ENCODE measurements at regions not wholly inside any gene's neighbourhood (a gene's known extent, or its start where the extent isn't known, plus 50 kb on each side); places are given as distances from the start of the nearest gene placed in this dataset.
"Not testable (repeated sequence)": the region's sequence is repeated elsewhere in the genome, so short reads cannot be mapped to it uniquely, and the experiment has no call there.

DNA sequence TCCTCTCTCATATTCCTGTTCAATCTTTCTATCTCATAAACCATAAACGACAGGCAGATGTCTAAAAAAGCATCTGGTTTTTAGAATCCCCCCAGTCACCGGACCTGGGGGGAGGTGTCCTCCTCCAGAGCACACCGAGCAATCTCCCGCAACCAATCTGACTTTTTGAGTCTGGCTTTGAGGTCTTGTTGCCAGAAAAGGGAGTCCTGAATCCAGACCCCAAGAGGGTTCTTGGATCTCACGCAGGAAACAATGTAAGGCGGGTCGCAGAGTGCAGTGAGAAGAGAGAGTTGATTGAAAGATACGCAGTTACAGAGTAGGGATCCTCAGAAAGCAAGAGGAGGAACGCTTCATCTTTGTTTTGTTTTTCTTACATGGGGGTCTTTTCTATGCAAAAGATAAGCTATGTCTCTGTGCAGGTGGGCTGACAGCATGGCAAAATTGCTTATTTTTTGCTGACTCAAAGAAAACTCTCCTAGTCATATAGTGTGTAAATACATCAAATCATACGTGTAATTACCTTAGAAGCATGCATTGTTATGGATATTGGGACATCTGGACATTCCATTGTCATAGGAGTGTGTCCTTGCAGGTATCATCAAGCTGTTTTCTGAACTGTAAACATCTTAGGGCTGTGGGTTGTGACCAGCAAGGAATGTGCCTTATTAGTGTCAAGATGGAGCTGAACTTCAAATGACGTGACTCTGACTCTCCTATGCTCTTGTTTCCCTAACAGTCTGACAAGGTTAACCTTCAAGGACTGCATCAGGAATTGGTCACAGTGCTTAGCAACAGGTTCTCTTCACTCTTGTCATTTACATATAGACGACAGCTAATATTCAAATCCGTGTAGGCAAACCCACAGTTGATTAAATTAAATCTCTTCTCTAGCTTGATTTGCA lies 159.3 kb upstream of the DAPK1 start:
- no peak for DNase-seq

DNA sequence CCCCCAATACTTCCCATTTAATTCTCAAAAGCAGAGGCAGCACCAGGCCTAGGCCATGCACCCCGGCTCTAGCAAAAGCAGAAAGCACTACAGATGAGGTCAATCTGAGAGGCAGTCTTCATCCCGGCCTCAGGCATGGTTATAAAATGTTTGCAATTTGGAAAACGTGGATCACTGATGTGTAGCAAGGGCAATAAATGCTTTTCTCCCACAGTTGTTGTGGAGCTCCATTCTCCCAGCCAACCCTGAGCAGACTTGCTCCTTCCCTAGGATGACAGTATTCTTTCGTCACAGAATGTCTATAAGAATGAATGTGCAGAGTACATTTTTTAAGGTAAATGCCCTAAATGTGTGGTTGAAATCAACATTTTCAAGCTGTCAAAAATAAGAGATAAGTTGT lies 157.3 kb upstream of the DAPK1 start:
- DNase-seq, result no peak

DNA sequence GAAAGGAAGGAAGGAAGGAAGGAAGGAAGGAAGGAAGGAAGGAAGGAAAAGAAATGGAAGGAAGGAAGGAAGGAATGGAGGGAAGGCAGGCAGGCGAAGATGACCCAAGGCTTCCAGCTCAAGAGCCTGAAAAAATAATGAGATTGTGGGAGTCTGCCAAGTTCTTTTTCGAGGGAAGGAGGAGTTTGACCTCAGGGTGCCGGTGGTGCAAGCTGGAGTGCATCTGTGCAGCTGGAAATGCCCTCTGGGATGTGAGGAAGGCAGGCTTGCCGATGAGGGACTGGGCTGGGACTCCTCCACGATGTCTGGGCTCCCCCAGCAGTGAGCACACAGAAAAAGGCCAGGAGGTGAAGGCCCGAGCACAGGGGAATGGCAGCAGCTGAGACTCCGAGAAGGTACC lies 154.9 kb upstream of the DAPK1 start:
- no peak for DNase-seq

DNA sequence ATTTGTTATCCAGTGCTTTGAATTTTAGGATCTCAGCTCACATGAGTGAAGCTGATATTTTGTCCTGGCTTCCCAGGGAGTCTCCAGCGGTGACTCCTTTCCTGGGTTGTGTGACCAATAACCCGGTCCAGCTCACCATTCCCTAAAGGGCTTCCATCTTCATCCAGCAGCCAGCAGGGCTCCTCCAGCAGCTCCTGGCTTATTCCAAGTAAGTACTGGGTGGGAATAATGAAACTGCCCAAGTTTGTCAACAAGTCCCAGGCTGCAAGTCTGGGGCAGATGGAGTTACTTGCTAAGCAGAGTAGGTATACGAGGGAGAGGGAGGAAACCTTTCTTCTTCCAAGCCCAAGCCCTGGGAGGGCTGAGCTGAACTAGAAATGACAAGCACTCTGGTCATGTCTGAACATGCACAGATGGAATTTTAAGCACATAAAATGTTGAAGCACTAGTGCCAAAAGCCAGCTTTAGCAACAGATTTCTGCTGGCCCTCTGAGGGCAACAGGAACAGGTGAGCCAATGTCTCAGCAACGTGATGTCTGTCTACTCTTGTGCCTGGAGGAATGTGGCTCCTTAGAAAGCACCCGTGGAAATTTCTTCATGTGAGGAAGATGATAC lies 153.7 kb upstream of the DAPK1 start:
- DNase-seq, result peak; percentile 43

DNA sequence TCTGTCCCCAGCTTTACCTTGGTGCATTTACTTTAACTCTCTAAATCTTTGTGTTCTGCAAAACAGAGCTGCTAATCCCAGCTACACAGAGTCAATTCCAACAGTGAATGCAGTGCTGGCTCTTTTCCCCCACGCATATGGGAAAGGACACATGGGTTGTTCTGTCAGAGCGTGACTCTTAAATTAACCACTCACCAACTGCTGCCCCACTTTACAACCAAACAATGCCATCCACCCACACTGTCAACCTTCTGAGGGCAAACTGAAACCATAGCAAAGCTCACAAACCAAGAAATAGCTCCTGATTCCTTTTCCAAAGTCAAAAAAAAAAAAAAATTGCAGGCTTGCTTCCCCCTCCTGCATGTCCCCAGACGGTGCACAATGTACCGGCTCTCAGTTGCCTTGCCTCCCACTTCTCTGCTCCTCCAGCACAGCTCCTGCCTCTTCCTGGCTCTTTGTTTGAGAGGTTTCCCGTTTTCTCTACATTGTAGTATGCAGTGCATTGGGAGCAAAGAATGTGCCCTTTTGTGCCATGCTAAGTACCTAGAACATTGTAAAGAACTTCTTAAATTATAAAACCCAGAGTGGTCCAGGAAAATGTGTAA lies 151.5 kb upstream of the DAPK1 start:
- DNase-seq, result no peak

DNA sequence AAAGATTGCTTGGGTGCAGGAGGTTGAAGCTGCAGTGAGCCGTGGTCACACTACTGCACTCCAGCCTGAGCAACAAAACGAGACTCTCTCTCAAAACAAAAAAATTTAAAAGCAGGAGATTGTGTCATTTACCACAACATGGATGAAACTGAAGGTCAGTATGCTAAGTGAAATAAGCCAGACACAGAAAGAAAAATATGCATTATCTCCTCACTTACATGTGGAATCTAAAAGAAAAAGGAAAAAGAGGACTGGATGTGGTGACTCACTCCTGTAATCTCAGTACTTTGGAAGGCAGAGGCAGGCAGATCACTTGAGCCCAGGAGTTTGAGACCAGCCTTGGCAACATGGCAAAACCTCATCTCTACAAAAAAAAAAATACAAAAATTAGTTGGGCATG lies 146.8 kb upstream of the DAPK1 start:
- DNase-seq, result no peak

DNA sequence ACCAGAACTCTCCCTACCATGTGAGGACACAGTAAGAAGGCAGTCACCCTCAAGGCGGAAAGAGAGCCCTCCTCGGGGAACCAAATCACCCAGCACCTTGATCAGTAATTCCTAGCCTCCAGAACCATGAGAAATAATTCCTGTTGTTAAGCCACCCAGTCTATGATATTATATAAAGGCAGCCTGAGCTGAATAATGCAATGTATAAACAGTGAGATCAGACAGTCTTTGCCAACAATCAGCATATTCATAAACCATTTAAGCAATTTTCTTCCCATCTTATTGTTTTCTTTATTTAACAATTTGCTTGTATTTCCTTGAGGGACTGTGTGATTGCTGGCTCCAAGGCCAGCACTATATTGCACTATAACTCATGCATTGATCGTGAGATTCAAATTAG lies 144.4 kb upstream of the DAPK1 start:
- no peak for DNase-seq

DNA sequence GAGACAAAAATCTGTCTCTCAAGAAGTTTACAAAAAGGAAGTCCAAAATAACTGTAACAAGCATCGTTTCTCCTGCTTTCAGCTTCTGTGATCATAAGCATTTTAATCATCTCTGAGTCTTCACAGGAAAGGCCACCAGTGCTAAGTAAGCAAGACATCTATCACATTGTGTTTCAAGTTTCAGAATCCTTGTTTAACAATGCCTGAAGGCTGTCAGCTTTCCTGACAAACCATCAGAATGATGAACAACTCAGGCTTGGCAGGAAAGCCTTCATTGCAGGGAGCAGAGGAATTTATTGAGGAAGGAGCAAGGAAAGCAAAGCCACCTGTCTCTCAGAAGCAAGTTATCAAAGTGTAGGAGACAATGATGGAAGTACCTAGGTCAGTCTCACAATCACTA lies 143.5 kb upstream of the DAPK1 start:
- DNase-seq, result no peak

DNA sequence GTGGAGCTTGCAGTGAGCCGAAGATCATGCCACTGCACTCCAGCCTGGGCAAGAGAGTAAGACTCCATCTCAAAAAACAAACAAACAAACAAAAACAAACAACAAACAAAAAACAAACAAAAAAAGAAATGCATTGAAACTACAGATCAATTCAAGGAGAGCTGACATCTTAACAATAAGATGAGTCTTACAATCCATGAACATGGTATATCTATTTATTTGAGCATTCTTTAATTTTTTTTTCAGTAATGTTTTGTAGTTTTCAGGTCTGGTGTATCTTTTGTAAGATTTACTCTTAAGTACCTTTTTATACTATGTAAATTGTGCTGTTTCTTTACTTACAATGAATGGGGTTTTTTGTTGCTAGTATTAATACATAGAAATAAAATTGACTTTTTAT lies 140.1 kb upstream of the DAPK1 start:
- DNase-seq, result no peak

DNA sequence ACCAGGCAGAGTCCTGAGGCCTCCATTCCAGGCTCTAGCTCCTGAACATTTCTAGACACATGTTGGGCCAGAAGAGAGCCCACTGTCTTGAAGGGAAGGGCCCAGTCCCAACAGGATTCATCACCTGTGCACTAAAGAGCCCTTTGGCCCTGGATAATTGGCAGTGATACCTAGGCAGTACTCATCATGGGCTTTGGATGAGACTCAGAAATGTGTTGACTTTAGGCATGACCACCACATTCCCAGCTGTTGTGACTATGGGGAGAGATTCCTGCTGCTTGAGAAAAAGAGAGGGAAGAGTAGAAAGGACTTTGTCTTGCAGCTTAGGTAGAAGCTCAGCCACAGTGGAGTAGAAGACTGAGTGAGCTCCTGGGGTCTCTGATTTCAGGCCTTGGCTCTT lies 138.4 kb upstream of the DAPK1 start:
- no peak for DNase-seq

DNA sequence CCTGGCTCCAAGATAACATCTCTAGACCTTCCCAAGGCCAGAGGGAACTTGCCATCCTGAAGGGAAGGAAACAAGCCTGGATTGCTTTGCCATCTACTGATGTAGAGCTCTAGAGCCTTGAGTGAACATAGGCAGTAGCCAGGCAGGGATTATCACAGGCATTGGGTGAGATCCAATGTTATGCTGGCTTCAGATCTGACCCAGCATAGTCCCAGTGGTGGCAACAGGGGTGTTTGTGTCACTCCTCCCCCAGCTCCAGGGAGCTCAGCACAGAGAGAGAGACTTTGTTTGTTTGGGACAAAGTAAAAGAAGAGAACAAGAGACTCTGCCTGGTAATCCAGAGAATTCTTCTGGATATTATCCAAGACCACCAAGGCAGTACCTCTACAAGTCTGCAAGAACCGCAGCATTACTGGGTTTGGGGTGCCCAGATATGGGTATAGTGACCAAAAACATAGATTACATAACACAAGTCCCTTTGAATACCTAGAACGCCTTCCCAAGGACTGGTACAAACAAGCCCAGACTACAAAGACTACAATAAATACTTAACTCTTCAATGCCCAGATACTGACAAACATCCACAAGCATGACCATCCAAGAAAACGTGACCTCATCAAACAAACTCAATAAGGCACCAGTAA lies 137.6 kb upstream of the DAPK1 start:
- no peak for DNase-seq

DNA sequence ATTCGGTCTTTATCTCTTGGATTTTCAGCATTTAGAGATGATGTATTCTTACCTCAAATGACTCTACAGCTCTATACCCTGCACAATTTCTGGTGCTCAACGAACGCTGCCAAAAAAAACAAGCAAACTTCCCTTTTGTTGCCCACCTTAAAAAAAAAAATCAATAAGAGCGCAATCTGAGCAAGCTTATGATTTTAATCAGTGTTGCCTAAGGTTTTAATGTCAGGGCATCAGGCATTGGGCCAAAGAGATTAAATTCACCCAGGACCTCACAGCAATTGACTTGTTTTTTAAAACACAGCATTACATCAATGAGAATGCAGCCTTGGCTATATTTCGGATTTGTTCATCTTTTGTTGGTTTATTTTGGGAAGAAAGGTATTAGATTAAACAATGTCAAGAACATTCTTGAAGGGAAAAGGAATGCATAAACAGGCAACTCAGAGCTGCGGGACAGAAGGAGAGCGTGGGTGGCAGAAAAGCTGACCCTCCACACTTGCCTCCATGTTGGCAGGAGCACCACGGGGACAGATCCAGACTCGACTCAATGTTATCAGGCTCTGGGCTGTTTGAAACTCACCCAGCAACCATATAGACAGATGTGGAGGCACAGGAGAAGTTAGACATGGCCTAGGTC lies 127.5 kb upstream of the DAPK1 start:
- DNase-seq, result no peak

DNA sequence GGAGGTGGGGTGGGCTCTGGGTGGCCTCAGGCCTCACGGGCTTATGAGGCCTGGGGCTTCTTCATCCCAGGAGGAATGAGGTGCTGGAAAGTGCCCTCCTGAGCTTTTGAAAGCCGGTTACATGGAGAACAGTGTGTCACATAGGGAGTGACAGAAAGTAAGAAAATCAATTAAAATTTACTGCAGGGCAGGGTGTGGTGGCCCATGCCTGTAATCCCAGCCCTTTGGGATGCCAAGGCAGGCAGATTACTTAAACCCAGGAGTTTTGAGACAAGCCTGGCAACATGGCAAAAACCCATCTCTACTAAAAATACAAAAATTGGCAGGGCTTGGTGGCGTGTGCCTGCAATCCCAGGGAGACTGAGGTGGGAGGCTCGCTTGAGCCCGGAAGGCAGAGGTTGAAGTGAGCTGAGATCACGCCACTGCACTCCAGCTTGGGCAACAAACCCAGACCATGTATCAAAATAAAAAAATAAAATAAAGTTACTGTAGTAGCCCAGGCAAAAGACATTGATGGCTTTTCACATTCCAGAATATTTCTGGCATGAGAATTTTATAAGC lies 125.8 kb upstream of the DAPK1 start:
- no peak for DNase-seq

DNA sequence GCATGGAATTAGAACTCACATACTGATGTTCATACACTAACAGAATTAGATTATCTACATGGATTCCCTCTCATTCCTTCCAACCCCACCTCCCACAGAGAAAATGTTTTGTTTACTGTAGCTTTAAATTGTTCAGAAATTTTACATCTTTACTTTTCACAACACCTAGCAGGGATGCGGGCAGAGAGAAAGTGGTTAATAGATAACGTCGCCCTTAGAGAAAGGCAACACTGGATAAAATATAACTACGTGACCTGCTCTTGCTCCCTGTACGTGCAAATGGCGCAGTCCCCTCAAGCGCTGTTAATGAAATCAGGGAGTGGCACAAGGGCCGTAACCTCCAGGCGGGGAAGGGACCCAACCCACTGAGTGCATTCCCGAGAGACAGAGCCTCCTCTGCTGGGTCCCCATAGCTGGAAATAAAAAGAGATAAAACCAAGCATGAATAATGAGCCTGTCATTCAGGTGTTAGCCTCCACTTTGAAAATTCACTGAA lies 125.3 kb upstream of the DAPK1 start:
- no peak for DNase-seq

DNA sequence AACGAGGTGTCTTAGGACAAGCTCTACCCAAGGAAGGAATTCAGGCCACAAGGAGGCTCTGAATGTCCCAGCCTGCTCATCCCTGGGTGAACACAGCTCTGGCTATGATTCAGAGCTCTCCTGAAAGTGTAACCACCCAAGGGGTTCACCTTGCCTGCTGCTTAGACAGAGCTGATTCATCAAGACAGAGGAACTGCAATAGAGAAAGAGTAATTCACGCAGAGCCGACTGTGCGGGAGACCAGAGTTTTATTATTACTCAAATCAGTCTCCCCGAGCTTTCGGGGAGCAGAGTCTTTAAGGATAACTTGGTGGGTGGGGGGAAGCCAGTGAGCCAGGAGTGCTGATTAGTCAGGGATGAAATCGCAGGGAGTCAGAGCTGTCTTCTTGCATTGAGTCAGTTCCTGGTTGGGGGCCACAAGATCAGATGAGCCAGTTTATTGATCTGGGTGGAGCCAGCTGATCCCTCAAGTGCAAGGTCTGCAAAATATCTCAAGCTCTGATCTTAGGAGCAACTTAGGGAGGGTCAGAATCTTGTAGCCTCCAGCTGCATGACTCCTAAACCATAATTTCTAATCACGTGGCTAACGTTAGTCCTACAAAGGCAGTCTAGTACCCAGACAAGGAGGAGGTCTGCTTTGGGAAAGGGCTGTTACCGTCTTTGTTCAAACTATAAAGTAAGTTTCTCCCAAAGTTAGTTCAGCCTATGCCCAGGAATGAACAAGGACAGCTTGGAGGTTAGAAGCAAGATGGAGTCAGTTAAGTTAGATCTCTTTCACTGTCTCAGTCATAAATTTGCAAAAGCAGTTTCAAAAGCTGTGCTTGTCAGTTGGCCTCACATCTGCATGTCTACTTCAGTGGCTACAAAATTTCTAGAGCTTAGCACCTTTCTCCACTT lies 123.4 kb upstream of the DAPK1 start:
- not testable (repeated sequence) for DNase-seq

DNA sequence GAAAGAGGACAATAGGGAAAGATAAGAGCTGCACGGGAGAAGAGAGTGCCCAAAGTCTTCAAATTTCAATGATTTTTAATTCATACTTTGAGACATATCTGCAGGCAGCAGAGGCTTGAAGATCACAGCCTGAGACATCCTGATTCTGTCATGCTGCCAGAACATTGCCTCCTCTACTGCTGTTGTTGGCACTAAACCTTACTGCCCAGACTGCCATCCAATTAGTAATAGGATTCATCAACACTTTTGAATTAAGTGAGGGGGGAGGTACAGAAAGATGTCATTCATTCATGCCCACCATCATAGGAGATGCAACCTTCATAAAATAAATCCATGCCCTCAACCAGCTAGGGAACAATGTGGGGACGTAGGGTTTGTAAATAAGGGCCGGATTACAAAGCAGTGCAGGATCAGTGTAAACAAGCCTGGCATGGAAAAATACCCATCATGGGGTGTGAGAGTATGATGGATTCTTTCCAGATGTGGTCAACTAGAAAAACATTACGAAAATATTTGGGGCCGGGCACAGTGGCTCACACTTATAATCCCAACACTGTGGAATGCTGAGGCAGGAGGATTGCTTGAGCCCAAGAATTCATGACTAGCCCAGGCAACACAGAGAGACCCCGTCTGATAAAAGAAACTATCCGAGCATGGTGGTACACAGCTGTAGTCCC lies 122.1 kb upstream of the DAPK1 start:
- no peak for DNase-seq

DNA sequence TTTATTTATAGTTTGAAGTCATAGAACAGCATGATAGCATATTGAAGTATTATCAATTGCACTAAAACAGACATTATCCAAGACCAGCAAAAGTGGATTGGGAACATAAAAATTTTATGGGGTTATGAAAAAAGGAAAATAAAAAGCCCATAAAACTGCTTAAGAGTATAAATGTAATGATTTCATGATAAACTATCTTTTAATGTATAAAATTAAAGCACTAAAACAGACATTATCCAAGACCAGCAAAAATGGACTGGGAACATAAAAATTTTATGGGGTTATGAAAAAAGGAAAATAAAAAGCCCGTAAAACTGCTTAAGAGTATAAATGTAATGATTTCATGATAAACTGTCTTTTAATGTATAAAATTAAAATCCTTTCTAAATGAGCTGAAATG lies 119.0 kb upstream of the DAPK1 start:
- no peak for DNase-seq

DNA sequence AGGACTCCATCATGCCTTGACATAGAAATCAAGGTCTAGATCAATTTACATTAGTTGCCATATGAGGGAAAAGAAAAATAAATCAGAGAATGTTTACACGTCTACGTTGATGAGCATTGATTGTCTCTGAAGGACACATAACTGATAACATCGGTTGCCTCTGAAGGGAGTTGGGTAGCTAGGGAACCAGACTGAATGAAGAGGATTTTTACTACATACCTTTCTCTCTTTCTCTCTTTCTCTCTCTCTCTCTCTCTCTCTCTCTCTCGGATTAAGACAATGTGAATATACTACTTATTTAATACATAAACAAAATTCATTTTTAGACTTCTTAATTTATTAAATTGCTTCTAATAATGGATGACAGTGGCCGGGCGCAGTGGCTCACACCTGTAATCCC lies 118.4 kb upstream of the DAPK1 start:
- DNase-seq, result no peak

DNA sequence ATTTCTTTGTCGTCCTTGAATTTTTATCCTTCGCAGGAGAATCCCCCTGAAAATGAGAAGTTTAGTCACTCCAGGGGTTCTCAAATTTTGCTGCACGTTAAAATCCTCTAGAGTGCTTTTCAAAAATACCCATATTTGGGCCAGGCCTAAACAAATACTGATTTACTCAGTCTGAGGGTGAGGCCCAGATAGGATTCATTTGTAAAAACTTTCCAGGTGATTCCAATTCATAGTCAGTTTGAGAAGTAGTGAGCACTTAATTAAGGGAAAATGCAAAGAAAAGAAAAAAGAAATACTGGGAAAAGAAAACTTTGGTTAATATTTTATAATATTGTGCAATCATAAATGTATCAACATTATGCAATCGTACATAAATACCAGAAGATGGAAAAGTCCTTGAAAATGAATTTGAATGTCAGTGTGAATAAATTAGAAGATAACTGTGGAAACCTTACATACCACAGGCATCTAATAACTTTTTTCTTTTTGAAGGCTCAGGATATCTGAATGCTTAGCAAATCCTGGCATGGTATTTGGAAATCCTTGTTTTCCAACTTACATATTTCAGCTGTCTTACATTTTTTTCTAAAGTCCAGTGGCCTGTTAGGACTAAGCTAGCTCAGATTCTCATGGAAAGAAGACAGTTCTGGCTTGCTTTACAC lies 116.5 kb upstream of the DAPK1 start:
- DNase-seq, result no peak

DNA sequence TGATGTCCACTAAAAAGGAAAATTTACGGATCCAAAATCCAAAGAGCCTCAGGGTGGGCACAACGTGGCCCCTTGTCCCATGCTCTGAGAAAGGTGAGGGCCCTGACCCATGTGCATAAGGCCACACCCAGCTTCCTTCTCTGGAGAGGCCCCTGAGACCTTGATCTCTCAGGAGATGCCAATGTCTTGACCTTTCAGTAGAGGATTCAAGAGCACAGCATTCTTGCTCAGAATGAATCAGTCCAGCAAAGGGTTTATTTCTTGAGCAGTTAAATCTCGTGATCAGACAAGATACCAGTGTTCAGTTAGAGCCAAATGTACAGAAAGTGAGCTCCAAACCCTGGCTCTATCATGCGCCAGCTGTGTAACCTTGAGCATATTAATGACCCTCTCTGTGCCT lies 115.9 kb upstream of the DAPK1 start:
- DNase-seq, result no peak

DNA sequence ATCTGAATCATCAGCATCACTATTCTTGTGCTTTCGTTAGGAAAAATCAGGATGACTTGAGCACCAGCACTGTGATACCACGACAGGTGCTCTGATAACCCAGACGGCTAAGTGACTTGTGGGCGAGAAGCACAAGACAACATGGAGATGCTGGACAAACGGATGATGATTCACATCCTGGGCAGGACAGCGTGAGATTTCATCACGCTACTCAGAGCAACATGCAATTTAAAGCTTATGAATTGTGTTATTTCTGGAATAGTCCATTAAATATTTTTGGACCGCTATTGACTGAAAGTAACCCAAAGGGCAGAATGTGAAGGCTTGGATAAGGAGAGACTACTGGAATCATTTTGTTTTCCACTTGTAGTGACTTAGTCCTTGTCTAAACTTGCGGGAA lies 114.8 kb upstream of the DAPK1 start:
- DNase-seq, result no peak
